HEK293 (cell line): ENCODE measurements at regions not wholly inside any gene's neighbourhood (a gene's known extent, or its start where the extent isn't known, plus 50 kb on each side); places are given as distances from the start of the nearest gene placed in this dataset.

Experiments
- ZNF133 ChIP-seq: fragments of 450-650 bp; formaldehyde crosslinking; IDR thresholded peaks from 2 replicates; pipeline ENCODE4 v1.5.1; 2016; ENCODE audit warnings: missing biosample characterization, missing genetic modification characterization
- ZNF423 ChIP-seq: fragments of 450-650 bp; formaldehyde crosslinking; IDR thresholded peaks from 2 replicates; pipeline ENCODE4 v1.5.1; 2016; ENCODE audit warnings: missing biosample characterization, missing genetic modification characterization
- TF ChIP-seq, protein P1 (sequence below): fragments of 450-650 bp; formaldehyde crosslinking; IDR thresholded peaks from 2 replicates; pipeline ENCODE4 v1.5.1; 2016; ENCODE audit warnings: missing biosample characterization, missing genetic modification characterization

DNA sequence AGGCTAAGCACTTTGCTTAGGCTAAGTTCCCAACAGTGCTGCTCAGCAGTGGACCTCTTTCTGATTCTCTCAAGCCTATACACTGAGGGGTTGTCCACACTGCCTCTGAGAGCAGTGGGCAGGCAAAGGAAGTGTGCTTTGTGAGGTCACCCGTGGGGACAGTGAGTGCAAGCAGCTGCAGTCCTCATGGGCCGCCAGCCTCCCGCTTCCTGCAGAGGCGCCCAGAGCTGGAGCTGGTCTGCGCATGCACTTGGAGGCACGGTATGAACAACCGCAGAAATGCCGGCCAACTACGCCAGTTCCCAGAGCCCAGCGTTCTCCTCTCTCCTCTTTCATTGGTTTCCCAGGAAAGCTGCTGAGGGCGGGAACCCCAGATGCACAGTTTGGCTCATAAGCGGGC is 149.5 kb upstream of the DLX2 start:
- TF ChIP-seq, protein P1, sequence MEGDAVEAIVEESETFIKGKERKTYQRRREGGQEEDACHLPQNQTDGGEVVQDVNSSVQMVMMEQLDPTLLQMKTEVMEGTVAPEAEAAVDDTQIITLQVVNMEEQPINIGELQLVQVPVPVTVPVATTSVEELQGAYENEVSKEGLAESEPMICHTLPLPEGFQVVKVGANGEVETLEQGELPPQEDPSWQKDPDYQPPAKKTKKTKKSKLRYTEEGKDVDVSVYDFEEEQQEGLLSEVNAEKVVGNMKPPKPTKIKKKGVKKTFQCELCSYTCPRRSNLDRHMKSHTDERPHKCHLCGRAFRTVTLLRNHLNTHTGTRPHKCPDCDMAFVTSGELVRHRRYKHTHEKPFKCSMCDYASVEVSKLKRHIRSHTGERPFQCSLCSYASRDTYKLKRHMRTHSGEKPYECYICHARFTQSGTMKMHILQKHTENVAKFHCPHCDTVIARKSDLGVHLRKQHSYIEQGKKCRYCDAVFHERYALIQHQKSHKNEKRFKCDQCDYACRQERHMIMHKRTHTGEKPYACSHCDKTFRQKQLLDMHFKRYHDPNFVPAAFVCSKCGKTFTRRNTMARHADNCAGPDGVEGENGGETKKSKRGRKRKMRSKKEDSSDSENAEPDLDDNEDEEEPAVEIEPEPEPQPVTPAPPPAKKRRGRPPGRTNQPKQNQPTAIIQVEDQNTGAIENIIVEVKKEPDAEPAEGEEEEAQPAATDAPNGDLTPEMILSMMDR (tag by site-specific recombination), result no peak
- TF ChIP-seq ZNF133 (tag by site-specific recombination) (no peak), ZNF423 (tag by site-specific recombination) (no peak)
